HepG2 (cell line): ENCODE measurements at regions not wholly inside any gene's neighbourhood (a gene's known extent, or its start where the extent isn't known, plus 50 kb on each side); places are given as distances from the start of the nearest gene placed in this dataset.

Experiments
- ARNT ChIP-seq: fragments of 450-650 bp; IDR thresholded peaks from 2 replicates; pipeline ENCODE4 v1.6.1; 2017
- GABPB1 ChIP-seq: IDR thresholded peaks from 2 replicates; pipeline ENCODE4 v1.6.1; 2016; ENCODE audit warnings: mild to moderate bottlenecking, missing genetic modification reagents, moderate library complexity, missing compliant biosample characterization
- LCORL ChIP-seq, 2 experiments: fragments of 450-650 bp in 1 of 2; sonication (generic) in 1 of 2; formaldehyde crosslinking in 1 of 2; IDR thresholded peaks; 2 replicates each; pipeline versions ENCODE4 v1.5.0 to v1.6.1; 2017 to 2020; ENCODE audit warnings: antibody characterized with exemption in 1 of 2, missing genetic modification reagents in 1 of 2
- PBX3 ChIP-seq: sonication (generic); formaldehyde crosslinking; IDR thresholded peaks from 2 replicates; pipeline ENCODE4 v1.8.1; 2023; ENCODE audit warnings: missing genetic modification reagents, inconsistent platforms, borderline replicate concordance
- ZFX ChIP-seq: sonication (generic); formaldehyde crosslinking; IDR thresholded peaks from 2 replicates; pipeline ENCODE4 v1.4.0; 2020; ENCODE audit warnings: mild to moderate bottlenecking, low read depth, missing genetic modification reagents, moderate library complexity

GRCh38 chr1:72579629-72580028 lies 297.3 kb upstream of the NEGR1 start:
- no peak for TF ChIP-seq ZFX (CRISPR knock-in tag)
- no peak for TF ChIP-seq ARNT
- no peak for TF ChIP-seq LCORL (IDR thresholded peaks at IDR 0.05)
- no peak for TF ChIP-seq LCORL (CRISPR knock-in tag; IDR thresholded peaks at IDR 0.05)
- no peak for TF ChIP-seq PBX3 (CRISPR knock-in tag)
- no peak for TF ChIP-seq GABPB1 (CRISPR knock-in tag)
